Fibroblast of villous mesenchyme (primary cell): ENCODE measurements at regions not wholly inside any gene's neighbourhood (a gene's known extent, or its start where the extent isn't known, plus 50 kb on each side); places are given as distances from the start of the nearest gene placed in this dataset.

Source experiments
- DNase-seq: peaks from one replicate; pipeline ENCODE4 v3.0.0-alpha.2; 2010; ENCODE audit warnings: low read depth
- H3K4me3 ChIP-seq: 2 replicates; pipeline ENCODE4 v1.5.1; 2011; ENCODE audit warnings: low read depth, mild to moderate bottlenecking, low read length
- TF ChIP-seq, protein P1 (sequence below): IDR thresholded peaks from 2 replicates; pipeline ENCODE4 v1.5.1; 2012; ENCODE audit warnings: low read depth, mild to moderate bottlenecking, low read length; ENCODE audit not compliant: insufficient read depth

- TF ChIP-seq, protein P1, sequence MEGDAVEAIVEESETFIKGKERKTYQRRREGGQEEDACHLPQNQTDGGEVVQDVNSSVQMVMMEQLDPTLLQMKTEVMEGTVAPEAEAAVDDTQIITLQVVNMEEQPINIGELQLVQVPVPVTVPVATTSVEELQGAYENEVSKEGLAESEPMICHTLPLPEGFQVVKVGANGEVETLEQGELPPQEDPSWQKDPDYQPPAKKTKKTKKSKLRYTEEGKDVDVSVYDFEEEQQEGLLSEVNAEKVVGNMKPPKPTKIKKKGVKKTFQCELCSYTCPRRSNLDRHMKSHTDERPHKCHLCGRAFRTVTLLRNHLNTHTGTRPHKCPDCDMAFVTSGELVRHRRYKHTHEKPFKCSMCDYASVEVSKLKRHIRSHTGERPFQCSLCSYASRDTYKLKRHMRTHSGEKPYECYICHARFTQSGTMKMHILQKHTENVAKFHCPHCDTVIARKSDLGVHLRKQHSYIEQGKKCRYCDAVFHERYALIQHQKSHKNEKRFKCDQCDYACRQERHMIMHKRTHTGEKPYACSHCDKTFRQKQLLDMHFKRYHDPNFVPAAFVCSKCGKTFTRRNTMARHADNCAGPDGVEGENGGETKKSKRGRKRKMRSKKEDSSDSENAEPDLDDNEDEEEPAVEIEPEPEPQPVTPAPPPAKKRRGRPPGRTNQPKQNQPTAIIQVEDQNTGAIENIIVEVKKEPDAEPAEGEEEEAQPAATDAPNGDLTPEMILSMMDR, result no peak
- DNase-seq, result no peak
- H3K4me3 ChIP-seq, result no peak overlapping the region
Measured at GRCh38 chr1:59011663-59012062, 227.8 kb upstream of the JUN start.

DNA sequence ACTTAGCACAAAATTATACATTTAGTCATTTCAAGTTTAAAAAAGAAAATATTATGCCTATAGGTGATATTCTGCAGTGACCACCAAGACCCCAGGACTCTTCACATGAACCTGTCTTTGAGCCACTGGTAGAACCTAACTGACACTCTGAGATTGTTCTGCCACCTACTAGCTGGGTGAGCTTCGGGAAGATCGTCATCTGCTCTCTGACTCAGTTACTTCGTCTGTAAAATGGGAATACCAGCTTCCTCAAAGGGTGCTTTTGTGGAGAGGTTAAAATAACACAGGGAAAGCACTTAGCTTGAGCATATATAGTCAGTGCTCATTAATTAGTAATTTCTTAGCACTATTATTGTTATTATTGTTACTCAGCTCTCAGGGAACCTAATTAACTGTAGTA is 228.5 kb upstream of the JUN start:
- no peak overlapping the region for H3K4me3 ChIP-seq
- DNase-seq, result no peak
- TF ChIP-seq, protein P1, result no peak

GRCh38 chr1:59013276-59013927 is 229.6 kb upstream of the JUN start:
- TF ChIP-seq, protein P1, result no peak
- DNase-seq, result peak; percentile 86
- peak overlapping the region; percentile 28 for H3K4me3 ChIP-seq

- TF ChIP-seq, protein P1, result no peak
- no peak overlapping the region for H3K4me3 ChIP-seq
- DNase-seq, result no peak
Measured at GRCh38 chr1:59013928-59014279, 230.1 kb upstream of the JUN start.

- no peak for DNase-seq
- H3K4me3 ChIP-seq, result no peak overlapping the region
- TF ChIP-seq, protein P1, result no peak
Measured at GRCh38 chr1:59014827-59015226, 231.0 kb upstream of the JUN start.

DNA sequence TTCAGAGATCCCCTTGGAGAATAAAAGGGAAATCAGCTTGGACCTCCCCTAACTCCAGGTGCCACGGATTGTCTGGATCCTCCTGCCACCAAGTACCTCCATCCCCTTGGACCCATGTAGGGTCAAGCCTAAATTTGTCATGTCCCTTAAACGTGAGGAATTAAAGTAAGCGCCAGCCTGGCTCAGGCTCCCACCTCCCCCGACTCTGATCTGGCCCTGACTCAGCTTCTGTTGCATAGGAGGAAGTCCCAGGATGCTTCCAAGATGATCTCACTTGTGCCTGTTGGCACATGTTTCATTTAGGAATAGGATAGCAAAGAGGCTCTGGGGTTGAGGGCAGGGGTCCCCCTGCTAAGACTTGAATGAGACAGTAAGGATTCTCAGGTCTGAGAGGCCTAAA is 231.9 kb upstream of the JUN start:
- TF ChIP-seq, protein P1, result no peak
- peak; percentile 63 for DNase-seq
- no peak overlapping the region for H3K4me3 ChIP-seq

DNA sequence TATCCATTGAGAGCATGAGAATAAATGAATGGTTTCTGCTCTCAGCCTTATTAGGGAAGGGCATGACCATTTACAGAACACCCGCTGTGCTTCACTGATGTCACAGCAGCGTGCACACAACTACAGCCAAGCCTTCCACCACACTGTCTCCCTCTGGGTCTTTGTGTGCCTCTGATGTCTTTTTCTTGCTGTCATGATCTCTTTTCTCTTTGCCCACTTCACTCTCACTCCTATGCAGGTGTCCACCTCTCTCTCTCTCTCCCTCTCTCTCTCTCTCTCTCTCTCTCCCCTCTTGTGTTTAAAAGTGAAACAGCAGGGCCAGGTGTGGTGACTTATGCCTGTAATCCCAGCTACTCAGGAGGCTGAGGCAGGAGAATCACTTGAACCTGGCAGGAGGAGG is 232.5 kb upstream of the JUN start:
- TF ChIP-seq, protein P1, result no peak
- no peak for DNase-seq
- H3K4me3 ChIP-seq, result no peak overlapping the region
